HG02763 (cell line): ENCODE measurements at regions not wholly inside any gene's neighbourhood (a gene's known extent, or its start where the extent isn't known, plus 50 kb on each side); places are given as distances from the start of the nearest gene placed in this dataset.

Source experiments
- ATAC-seq: cut with Tn5 transposase; IDR thresholded peaks from one replicate; pipeline ENCODE4 v1.9.1; 2021; ENCODE audit warnings: mild to moderate bottlenecking, moderate library complexity; ENCODE audit not compliant: unreplicated experiment

- no peak for ATAC-seq
Observed at GRCh38 chr1:115426231-115426771, 88.3 kb upstream of the NGF start.

GRCh38 chr1:115425442-115425841 lies 87.4 kb upstream of the NGF start:
- no peak for ATAC-seq

- no peak for ATAC-seq
Observed at GRCh38 chr1:115423776-115424175, 85.7 kb upstream of the NGF start.

- ATAC-seq = no peak
Observed at GRCh38 chr1:115419571-115419970, 81.5 kb upstream of the NGF start.

GRCh38 chr1:115413621-115414020 lies 75.6 kb upstream of the NGF start:
- no peak for ATAC-seq

GRCh38 chr1:115413208-115413607 lies 75.2 kb upstream of the NGF start:
- no peak for ATAC-seq

- ATAC-seq = no peak
Observed at GRCh38 chr1:115412733-115413132, 74.7 kb upstream of the NGF start.

- no peak for ATAC-seq
Observed at GRCh38 chr1:115412286-115412685, 74.2 kb upstream of the NGF start.

GRCh38 chr1:115411371-115412063 lies 73.5 kb upstream of the NGF start:
- ATAC-seq = no peak

- no peak for ATAC-seq
Observed at GRCh38 chr1:115409094-115410015, 71.3 kb upstream of the NGF start.

- ATAC-seq = no peak
Observed at GRCh38 chr1:115408533-115408932, 70.5 kb upstream of the NGF start.

- no peak for ATAC-seq
Observed at GRCh38 chr1:115404911-115405310, 66.9 kb upstream of the NGF start.

GRCh38 chr1:115402753-115403184 lies 64.7 kb upstream of the NGF start:
- no peak for ATAC-seq

GRCh38 chr1:115401676-115402075 lies 63.6 kb upstream of the NGF start:
- no peak for ATAC-seq

GRCh38 chr1:115400891-115401290 lies 62.8 kb upstream of the NGF start:
- no peak for ATAC-seq

GRCh38 chr1:115400426-115400825 lies 62.4 kb upstream of the NGF start:
- no peak for ATAC-seq

GRCh38 chr1:115398745-115399144 lies 60.7 kb upstream of the NGF start:
- ATAC-seq = no peak
